Choroid plexus epithelial cell (primary cell): ENCODE measurements at regions not wholly inside any gene's neighbourhood (a gene's known extent, or its start where the extent isn't known, plus 50 kb on each side); places are given as distances from the start of the nearest gene placed in this dataset.
"Not testable (repeated sequence)": the region's sequence is repeated elsewhere in the genome, so short reads cannot be mapped to it uniquely, and the experiment has no call there.

Source experiments
- DNase-seq: peaks from one replicate; pipeline ENCODE4 v3.0.0-alpha.2; 2010; ENCODE audit warnings: low read depth
- H3K4me3 ChIP-seq: 2 replicates; pipeline ENCODE4 v1.5.1; 2011; ENCODE audit warnings: low read depth, mild to moderate bottlenecking, control low read depth, low read length, moderate library complexity
- CTCF ChIP-seq: conservative IDR thresholded peaks from 2 replicates; pipeline ENCODE4 v1.5.1; 2011; ENCODE audit warnings: low read depth, mild to moderate bottlenecking, control low read depth, inconsistent platforms, low read length, moderate library complexity

DNA sequence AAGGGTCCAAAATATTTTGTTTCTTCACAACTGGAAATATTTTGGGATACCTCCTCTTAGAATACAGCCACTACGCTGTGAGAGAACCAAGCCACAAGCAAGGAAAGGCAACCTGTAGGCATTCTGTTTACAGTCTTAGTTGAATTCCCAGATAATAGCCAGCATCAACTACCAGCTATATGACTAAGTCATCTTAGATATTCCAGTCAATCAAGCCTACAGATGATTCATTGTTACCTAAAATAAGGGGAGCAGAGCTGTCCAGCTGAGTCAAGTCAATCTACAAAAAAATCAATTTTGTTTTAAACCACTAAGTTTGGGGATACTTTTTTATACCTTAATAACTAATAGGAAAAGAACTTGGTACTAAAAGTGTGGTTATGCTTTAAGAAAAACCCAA, 526.4 kb upstream of the DPPA4 start:
- H3K4me3 ChIP-seq: no peak overlapping the region
- DNase-seq: no peak
- no peak for TF ChIP-seq CTCF

- DNase-seq: no peak
- no peak overlapping the region for H3K4me3 ChIP-seq
- no peak for TF ChIP-seq CTCF
These were observed 527.1 kb upstream of the DPPA4 start for GRCh38 chr3:109864452-109864851.

- H3K4me3 ChIP-seq: no peak overlapping the region
- TF ChIP-seq CTCF: no peak
- DNase-seq: no peak
These were observed 532.2 kb upstream of the DPPA4 start for GRCh38 chr3:109869586-109869985.

- no peak for TF ChIP-seq CTCF
- no peak for DNase-seq
These were observed 537.8 kb upstream of the DPPA4 start for GRCh38 chr3:109874896-109875708.

GRCh38 chr3:109877616-109878015, 540.3 kb upstream of the DPPA4 start:
- not testable (repeated sequence) for H3K4me3 ChIP-seq, DNase-seq

More at GRCh38 chr3:109874896-109875708, 537.8 kb upstream of the DPPA4 start:
- no peak overlapping the region for H3K4me3 ChIP-seq

- TF ChIP-seq CTCF: no peak
- no peak overlapping the region for H3K4me3 ChIP-seq
- no peak for DNase-seq
These were observed 544.8 kb upstream of the DPPA4 start for GRCh38 chr3:109882144-109882543.

DNA sequence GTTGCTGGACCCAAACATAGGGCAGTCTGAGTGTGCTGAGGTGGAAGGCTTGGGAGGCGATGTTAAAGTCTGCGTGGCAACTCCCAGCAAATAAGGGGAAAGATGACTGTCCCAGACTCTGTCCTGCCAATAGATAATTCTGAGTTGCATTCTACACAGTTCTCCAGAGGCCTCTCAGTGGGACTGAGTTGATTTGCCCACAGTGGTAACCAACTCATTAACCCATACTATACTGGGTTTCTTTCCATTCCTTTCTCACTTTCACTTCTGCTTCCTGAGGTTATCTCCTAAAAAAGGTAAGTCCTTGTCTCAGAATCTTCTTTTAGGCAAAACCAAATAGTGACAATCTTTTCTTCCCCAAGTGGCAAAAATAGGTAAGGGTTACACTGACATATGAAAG, 549.9 kb upstream of the DPPA4 start:
- no peak for DNase-seq
- no peak overlapping the region for H3K4me3 ChIP-seq
- no peak for TF ChIP-seq CTCF
